Hepatocyte (in vitro differentiated cells): ENCODE measurements at regions not wholly inside any gene's neighbourhood (a gene's known extent, or its start where the extent isn't known, plus 50 kb on each side); places are given as distances from the start of the nearest gene placed in this dataset.

Source experiments
- DNase-seq: peaks from one replicate; pipeline ENCODE4 v3.0.0-alpha.2; 2016; ENCODE audit warnings: low spot score
- H2AFZ ChIP-seq: fragments of 200-600 bp; sonication (generic); 2 replicates; pipeline ENCODE4 v1.6.0; 2016; ENCODE audit warnings: antibody characterized with exemption, mild to moderate bottlenecking
- H3K27ac ChIP-seq: fragments of 200-600 bp; sonication (generic); 2 replicates; pipeline ENCODE4 v1.5.1; 2016; ENCODE audit warnings: mild to moderate bottlenecking
- H3K27me3 ChIP-seq: fragments of 200-600 bp; sonication (generic); 2 replicates; pipeline ENCODE4 v1.6.1; 2016
- H3K36me3 ChIP-seq: fragments of 200-600 bp; sonication (generic); replicated peaks from 2 replicates; pipeline ENCODE4 v1.5.1; 2016; ENCODE audit warnings: low read depth; ENCODE audit not compliant: insufficient read depth
- H3K4me1 ChIP-seq: fragments of 200-600 bp; sonication (generic); 2 replicates; pipeline ENCODE4 v1.5.1; 2016; ENCODE audit warnings: mild to moderate bottlenecking, moderate library complexity; ENCODE audit not compliant: insufficient read depth
- H3K4me2 ChIP-seq: fragments of 200-600 bp; sonication (generic); 2 replicates; pipeline ENCODE4 v1.6.0; 2016
- H3K4me3 ChIP-seq: fragments of 200-600 bp; sonication (generic); 2 replicates; pipeline ENCODE4 v1.5.1; 2016; ENCODE audit warnings: mild to moderate bottlenecking
- H3K79me2 ChIP-seq: fragments of 200-600 bp; sonication (generic); 2 replicates; pipeline ENCODE4 v1.6.0; 2017; ENCODE audit warnings: mild to moderate bottlenecking
- H3K9me2 ChIP-seq: fragments of 200-600 bp; sonication (generic); replicated peaks from 2 replicates; pipeline ENCODE4 v1.6.0; 2017; ENCODE audit warnings: mild to moderate bottlenecking; ENCODE audit not compliant: insufficient read depth
- H3K9me3 ChIP-seq: fragments of 200-600 bp; sonication (generic); 2 replicates; pipeline ENCODE4 v1.5.1; 2016; ENCODE audit warnings: low read depth, mild to moderate bottlenecking
- H4K20me1 ChIP-seq: fragments of 200-600 bp; sonication (generic); 2 replicates; pipeline ENCODE4 v1.6.0; 2016; ENCODE audit warnings: mild to moderate bottlenecking; ENCODE audit not compliant: insufficient read depth, poor library complexity, severe bottlenecking
- EZH2 ChIP-seq: fragments of 200-600 bp; sonication (generic); IDR thresholded peaks from 2 replicates; pipeline ENCODE4 v1.6.1; 2016; ENCODE audit warnings: antibody characterized with exemption, mild to moderate bottlenecking, borderline replicate concordance
- EZH2phosphoT487 ChIP-seq: fragments of 200-600 bp; sonication (generic); IDR thresholded peaks from one replicate; pipeline ENCODE4 v1.6.1; 2018; ENCODE audit warnings: antibody characterized with exemption, mild to moderate bottlenecking, low read depth, moderate library complexity; ENCODE audit not compliant: unreplicated experiment, severe bottlenecking
- whole genome bisulfite sequencing: methylation state at CpG from one replicate; pipeline ENCODE4 v1.1.6; 2016; ENCODE audit warnings: low lambda C conversion rate; ENCODE audit errors: missing lambda C conversion rate; 5-methylcytosine and 5-hydroxymethylcytosine counted together
- TF ChIP-seq, protein P1 (sequence below): fragments of 200-600 bp; sonication (generic); IDR thresholded peaks from 2 replicates; pipeline ENCODE4 v1.5.1; 2016; ENCODE audit warnings: antibody characterized with exemption, mild to moderate bottlenecking; ENCODE audit not compliant: poor library complexity

DNA sequence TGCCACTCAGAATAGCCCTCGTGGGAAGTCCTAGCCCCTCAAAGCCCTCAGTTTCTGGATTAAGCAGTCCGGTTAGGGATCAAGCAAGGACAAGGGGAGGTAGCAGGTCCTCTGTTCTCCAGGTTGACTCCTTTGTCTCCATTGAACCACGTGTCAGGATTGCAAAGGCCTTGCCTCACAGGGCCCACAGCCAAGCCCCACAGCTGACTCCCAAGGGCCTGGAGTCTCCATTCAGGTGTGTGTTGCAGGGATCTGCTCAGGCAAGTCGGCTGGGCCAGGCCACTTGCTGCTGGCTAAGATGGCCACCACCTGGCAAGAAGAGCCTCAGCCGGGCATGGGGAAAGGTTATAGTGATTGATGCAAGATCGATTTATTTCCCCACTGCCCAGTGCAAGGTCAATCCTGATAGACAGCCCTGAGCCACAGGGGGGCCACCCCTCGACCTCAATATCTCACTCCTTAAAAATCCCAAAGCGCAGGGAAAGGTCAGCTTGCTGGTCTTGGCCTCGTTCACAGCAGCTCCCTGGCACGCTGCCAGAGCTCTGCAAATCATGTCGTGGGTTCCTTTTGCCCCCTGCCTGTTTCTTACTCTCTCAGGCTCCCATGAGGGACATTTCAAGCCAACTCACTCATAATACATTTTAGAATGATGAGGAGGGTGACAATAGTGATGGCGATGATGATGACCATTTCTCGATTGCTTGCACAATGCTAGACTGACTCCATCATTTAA is 75.9 kb downstream of the EDN3 start:
- 80% methylated on average over 13 of the region's 13 CpGs for WGBS
- no peaks in the 10 kb centered on the region for H3K9me2 ChIP-seq
- no peaks in the 10 kb centered on the region for H3K79me2 ChIP-seq
- H3K4me3 ChIP-seq: no peak overlapping the region
- H3K27me3 ChIP-seq: no peaks in the 10 kb centered on the region
- H4K20me1 ChIP-seq: no peaks in the 10 kb centered on the region
- no peaks in the 10 kb centered on the region for H3K9me3 ChIP-seq
- no peak for DNase-seq
- no peak overlapping the region for H3K27ac ChIP-seq
- no peaks in the 10 kb centered on the region for H3K4me1 ChIP-seq
- no peaks in the 10 kb centered on the region for H3K36me3 ChIP-seq
- no peak overlapping the region for H3K4me2 ChIP-seq
- H2AFZ ChIP-seq: no peak overlapping the region
- TF ChIP-seq, protein P1, sequence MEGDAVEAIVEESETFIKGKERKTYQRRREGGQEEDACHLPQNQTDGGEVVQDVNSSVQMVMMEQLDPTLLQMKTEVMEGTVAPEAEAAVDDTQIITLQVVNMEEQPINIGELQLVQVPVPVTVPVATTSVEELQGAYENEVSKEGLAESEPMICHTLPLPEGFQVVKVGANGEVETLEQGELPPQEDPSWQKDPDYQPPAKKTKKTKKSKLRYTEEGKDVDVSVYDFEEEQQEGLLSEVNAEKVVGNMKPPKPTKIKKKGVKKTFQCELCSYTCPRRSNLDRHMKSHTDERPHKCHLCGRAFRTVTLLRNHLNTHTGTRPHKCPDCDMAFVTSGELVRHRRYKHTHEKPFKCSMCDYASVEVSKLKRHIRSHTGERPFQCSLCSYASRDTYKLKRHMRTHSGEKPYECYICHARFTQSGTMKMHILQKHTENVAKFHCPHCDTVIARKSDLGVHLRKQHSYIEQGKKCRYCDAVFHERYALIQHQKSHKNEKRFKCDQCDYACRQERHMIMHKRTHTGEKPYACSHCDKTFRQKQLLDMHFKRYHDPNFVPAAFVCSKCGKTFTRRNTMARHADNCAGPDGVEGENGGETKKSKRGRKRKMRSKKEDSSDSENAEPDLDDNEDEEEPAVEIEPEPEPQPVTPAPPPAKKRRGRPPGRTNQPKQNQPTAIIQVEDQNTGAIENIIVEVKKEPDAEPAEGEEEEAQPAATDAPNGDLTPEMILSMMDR: no peak
- TF ChIP-seq EZH2phosphoT487 (no peak), EZH2 (no peak)

GRCh38 chr20:59376998-59377397 is 76.6 kb downstream of the EDN3 start:
- DNase-seq: no peak
- H3K9me3 ChIP-seq: no peaks in the 10 kb centered on the region
- no peaks in the 10 kb centered on the region for H3K9me2 ChIP-seq
- H3K27me3 ChIP-seq: no peaks in the 10 kb centered on the region
- H3K4me3 ChIP-seq: no peak overlapping the region
- no peak overlapping the region for H2AFZ ChIP-seq
- no peaks in the 10 kb centered on the region for H3K79me2 ChIP-seq
- no peak overlapping the region for H3K27ac ChIP-seq
- WGBS: 87% methylated on average over 8 of the region's 8 CpGs
- no peaks in the 10 kb centered on the region for H3K4me1 ChIP-seq
- no peak overlapping the region for H3K4me2 ChIP-seq
- no peaks in the 10 kb centered on the region for H4K20me1 ChIP-seq
- TF ChIP-seq EZH2 (no peak), EZH2phosphoT487 (no peak)
- TF ChIP-seq, protein P1: no peak
- H3K36me3 ChIP-seq: no peaks in the 10 kb centered on the region

DNA sequence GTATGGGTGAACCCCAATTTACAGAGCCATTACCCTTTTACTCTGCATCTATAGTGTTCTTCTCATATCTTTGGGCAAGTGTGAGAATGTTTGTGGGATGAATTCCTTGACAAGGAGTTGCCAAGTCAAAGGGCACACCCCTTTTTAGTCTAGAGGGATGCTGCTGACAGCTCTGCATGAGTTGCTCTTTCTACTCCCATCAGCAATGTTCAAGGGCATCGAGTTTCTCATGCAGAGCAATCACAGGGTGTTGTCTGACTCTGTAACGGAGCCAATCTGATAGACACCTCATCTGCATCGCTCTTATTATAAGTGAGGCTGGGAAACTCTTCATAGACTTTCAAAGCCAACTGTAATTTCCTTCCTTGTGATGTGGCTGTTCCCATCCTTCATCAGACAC is 77.4 kb downstream of the EDN3 start:
- DNase-seq: no peak
- Histone ChIP-seq H3K36me3 (no peaks in the 10 kb centered on the region), H3K9me3 (no peaks in the 10 kb centered on the region), H4K20me1 (no peaks in the 10 kb centered on the region), H3K4me1 (no peaks in the 10 kb centered on the region), H3K9me2 (no peaks in the 10 kb centered on the region), H3K4me2 (no peak overlapping the region), H3K79me2 (no peaks in the 10 kb centered on the region), H3K4me3 (no peak overlapping the region), H2AFZ (no peak overlapping the region), H3K27me3 (no peaks in the 10 kb centered on the region), H3K27ac (no peak overlapping the region)
- 90% methylated on average over 3 of the region's 3 CpGs for WGBS
- TF ChIP-seq EZH2phosphoT487: no peak
- TF ChIP-seq, protein P1: no peak
- TF ChIP-seq EZH2: no peak
